ENCODE measurements at regions not wholly inside any gene's neighbourhood (a gene's known extent, or its start where the extent isn't known, plus 50 kb on each side); places are given as distances from the start of the nearest gene placed in this dataset.

DNA sequence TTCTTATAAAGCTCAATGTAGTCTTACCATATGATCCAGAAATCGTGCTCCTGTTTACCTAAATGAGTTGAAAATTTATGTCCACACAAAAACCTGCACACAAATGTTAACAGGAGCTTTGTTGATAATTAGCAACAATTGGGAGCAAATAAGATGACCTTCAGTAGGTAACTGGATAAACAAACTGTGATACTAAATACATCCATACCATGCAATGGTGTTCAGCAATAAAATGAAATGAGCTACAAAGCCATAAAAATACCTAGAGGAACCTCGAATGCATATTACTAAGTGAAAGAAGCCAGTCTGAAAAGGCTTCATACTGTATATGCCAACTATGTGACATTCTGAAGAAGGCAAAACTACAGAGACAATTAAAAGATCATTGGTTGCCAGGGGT is 185.6 kb upstream of the HNRNPA3 start:
- DNase-seq (ENCODE audit: low read depth in 4 of 4, low spot score in 3 of 4), result no peak

- no peak for DNase-seq (ENCODE audit: low read depth in 4 of 4, low spot score in 3 of 4)
Observed at GRCh38 chr2:177028296-177028695, 184.3 kb upstream of the HNRNPA3 start.

- no peak for DNase-seq (ENCODE audit: low read depth in 4 of 4, low spot score in 3 of 4)
Observed at GRCh38 chr2:177029075-177029474, 183.5 kb upstream of the HNRNPA3 start.

DNA sequence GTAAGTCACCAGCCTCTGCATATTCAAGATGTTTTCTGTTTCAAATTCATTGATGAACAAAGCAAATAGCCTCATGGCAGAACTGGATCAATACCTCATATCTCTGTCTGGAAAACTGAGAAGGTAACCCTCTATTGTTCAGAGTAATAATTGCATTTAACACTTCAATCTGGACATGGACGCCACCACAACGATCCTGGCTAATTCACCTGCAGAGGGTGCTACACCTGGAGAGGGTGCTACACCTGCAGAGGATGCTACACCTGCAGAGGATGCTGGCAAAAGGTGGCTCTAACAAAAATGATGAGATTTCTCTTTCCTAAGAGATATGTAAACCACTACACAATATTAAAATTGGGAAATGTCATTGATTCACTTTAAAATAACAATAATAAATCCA is 183.1 kb upstream of the HNRNPA3 start:
- DNase-seq (ENCODE audit: low read depth in 4 of 4, low spot score in 3 of 4), result no peak

DNA sequence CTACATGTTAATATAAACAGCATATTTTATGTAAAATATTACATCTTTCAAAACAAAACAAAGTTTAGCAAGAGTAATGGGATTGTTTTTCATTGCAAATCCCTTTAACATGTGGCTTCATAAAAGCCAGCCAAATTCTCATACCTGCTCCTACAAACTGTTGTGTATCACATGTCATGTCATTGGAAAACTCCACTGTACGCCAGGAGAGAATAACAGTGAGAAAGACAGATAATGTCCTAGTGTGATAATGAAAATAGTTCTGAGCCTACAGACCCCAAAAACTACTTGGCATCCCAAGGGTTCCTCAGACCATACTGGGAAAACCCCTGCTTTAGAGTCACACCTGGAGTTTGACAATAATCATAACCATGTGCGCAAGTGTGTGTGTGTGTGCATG is 182.7 kb upstream of the HNRNPA3 start:
- DNase-seq (ENCODE audit: low read depth in 4 of 4, low spot score in 3 of 4), result no peak

- DNase-seq (ENCODE audit: low read depth in 4 of 4, low spot score in 3 of 4), result no peak
Observed at GRCh38 chr2:177030451-177031105, 182.0 kb upstream of the HNRNPA3 start.

DNA sequence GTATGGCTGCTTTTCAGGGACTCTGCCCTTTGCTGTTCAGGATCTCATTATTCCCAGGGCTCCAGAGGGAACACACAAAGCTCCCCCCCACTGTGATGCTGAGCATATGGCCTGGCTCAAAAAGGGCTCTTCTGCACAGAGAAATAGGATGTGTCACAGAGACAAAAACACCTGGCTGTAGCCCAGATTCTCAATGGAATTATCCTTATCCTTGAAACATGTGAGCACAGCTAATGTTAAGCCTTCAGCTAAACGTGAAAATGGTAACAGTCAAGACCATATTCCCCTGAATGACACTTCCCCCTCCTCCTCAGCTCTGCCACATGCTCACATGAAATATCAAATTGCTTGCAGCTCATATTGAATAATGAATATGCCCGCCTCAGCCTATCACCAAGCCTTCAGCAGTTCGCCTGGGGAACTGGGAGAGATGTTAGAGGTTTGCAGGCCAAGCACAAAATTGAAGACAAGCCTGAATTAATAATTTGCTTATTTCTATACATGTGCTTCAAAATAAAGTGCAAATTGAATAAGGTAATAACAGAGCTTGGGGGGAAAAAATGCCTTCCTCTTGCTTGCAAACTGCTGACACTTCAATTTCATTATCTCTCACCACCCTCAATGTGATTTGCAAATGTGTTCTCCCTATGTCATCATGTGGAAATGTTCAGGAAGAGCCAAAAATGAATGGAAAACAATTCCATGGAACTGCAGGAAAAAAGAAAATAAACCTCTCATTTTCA is 181.0 kb upstream of the HNRNPA3 start:
- no peak for DNase-seq (ENCODE audit: low read depth in 4 of 4, low spot score in 3 of 4)

DNA sequence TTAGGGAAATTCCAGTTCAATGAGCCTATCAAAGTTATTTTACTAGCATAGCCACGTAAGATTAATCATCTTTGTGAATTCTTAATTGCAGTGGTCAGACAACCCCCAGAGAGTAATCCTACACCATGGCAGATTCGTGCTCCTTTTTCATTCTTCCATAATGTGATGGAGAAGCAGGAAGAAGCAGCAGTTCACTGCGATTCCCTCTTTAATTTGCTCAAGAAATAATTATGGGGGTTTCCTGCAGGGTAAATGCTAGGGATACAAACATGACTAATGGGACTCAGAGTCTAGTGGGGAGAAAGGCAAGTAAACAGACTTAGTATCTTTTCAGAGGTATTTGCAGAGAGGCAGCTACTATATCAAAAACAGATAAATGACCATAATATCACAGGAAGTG is 175.8 kb upstream of the HNRNPA3 start:
- DNase-seq (ENCODE audit: low read depth in 4 of 4, low spot score in 3 of 4), result no peak

- no peak for DNase-seq (ENCODE audit: low read depth in 4 of 4, low spot score in 3 of 4)
Observed at GRCh38 chr2:177037569-177037968, 175.0 kb upstream of the HNRNPA3 start.

- DNase-seq (ENCODE audit: low read depth in 4 of 4, low spot score in 3 of 4), result no peak
Observed at GRCh38 chr2:177038787-177039484, 173.7 kb upstream of the HNRNPA3 start.

GRCh38 chr2:177042311-177042710 is 170.3 kb upstream of the HNRNPA3 start:
- DNase-seq (ENCODE audit: low read depth in 4 of 4, low spot score in 3 of 4), result no peak

DNA sequence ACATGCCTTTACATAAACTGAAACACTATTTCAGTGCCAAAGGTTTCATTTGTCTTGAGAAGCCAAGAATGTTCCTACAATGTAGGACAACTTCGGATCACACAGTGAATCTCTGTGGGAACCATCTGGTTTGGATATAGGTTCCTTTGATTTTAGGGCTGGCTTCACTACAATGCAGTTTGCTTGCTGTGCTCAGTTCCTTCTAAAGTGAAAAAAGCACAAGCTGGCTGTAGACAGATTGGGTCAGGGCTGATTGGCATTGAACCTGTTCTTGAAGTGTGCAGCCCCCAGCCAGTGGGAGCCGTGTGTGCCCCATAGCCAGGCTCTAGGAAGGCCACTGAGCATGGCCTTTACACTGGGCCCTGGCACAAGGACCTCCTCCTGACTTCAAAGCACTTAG is 167.9 kb upstream of the HNRNPA3 start:
- DNase-seq (ENCODE audit: low read depth in 4 of 4, low spot score in 3 of 4), result no peak

DNA sequence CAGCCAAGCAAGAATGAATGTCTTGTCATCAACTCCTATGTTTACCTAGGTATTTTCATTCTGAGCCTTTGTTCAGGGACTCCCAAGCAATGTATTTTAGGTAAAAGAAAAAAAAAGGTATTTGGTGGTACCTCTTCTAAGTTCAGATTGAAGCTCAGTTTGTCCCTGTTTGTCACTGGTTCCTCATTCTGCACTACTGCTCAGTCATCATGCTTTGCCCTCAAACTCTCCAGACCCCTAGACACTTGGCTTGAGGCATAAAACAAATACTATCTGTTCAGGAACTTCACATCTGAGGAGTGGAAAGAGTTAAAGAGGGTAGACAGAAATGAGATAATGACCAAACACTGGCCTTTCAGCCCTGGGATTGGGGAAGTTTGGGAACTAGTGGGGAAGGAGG is 163.6 kb upstream of the HNRNPA3 start:
- no peak for DNase-seq (ENCODE audit: low read depth in 4 of 4, low spot score in 3 of 4)

DNA sequence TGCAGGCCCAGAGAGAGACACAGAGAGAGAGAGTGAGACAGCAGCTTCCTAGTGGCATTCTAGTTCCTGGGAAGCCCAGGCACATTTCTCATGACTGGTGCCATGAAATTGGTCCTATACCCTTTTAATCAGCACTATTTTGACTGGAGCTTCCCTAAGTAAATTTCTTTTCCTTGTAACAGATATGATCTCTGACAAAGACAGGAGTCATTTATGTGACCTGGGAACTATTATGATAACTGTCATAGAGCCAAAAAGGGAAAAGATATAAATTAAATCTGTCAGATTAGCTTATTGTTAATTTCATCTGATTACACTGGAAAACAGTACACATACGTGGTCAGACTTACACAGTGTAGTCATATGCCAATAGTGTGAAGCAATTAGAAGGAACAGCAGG is 161.3 kb upstream of the HNRNPA3 start:
- no peak for DNase-seq (ENCODE audit: low read depth in 4 of 4, low spot score in 3 of 4)

DNA sequence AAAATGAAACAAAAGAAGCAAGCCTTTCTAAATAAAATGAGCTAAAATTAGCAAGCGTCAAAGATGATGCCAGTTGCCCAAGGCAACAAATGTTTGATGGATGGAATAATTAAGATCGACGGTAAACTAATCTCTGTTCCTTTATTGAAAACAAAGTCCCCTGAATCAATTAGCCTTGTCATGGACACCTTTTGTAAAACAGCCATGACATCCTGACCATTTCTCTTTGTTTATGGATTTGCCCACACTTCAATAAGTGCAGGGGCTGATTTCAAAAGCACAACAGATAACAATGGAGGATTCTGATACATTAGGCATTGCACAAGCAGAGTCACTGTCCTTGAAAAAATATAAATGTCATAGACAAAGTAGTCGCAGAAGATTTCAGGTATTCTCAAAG is 160.1 kb upstream of the HNRNPA3 start:
- DNase-seq (ENCODE audit: low read depth in 4 of 4, low spot score in 3 of 4), result no peak

- DNase-seq (ENCODE audit: low read depth in 4 of 4, low spot score in 3 of 4), result no peak
Observed at GRCh38 chr2:177053038-177053437, 159.6 kb upstream of the HNRNPA3 start.

DNA sequence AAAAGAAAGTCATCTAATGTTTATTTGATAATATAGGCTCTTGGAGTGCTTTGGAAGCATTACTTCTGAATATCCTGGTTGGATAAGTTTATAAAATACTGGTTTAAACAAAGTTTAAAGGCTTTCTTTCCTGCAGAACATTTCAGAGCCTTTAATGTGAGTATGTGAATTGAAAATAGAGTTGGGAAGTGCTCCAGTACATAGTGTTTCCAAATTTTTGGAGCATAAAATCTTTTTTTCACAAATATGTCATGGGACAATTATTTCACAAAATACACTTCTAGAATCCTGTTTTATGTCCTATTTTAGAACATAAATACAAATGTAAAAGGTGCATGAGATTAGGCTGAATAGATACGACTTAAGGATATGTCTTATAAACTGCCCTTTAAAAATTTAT is 158.9 kb upstream of the HNRNPA3 start:
- DNase-seq (ENCODE audit: low read depth in 4 of 4, low spot score in 3 of 4), result no peak

DNA sequence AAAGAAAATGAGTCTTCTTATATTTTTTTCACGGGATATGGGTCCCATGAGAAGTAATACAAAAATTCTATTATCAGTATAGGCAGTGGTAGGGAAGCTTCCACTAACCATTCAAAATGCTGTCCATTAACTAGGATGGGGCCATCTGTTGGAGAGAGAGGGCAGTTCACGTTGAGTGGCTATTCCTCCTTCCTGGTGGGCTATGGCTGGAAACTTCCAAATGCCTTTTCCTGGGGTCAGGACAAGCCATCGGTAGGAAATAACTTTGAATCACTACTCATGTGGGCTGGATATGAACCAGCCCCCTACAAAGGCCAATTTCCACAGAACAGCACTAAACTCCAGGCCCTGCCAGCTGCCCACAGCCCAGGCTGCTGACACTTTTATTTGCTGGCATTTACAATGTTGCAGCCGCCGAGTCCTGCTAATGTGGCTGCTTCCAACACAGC is 156.1 kb upstream of the HNRNPA3 start:
- no peak for DNase-seq (ENCODE audit: low read depth in 4 of 4, low spot score in 3 of 4)

GRCh38 chr2:177058747-177059146 is 153.8 kb upstream of the HNRNPA3 start:
- no peak for DNase-seq (ENCODE audit: low read depth in 4 of 4, low spot score in 3 of 4)

GRCh38 chr2:177059293-177059692 is 153.3 kb upstream of the HNRNPA3 start:
- no peak for DNase-seq (ENCODE audit: low read depth in 4 of 4, low spot score in 3 of 4)

DNA sequence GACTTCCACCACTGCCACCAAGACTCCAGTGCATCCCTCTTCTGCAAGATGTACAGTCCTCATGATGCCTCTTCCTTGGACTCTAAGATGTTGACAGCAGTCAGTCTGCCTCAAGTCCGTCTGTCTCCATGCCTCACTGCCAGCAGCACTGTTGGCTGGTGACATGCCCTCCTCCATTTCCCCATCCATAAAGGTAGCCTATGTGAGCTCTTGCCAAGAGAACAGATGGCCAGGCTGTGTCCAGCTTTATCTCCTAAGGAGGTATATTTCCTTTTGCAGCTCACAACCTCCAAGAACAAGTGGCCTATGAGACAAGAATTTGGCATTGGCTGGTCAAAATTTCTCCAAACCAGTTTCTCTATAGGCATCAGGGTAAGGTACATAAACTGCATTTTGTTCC is 149.3 kb upstream of the HNRNPA3 start:
- no peak for DNase-seq (ENCODE audit: low read depth in 4 of 4, low spot score in 3 of 4)

- DNase-seq (ENCODE audit: low read depth in 4 of 4, low spot score in 3 of 4), result no peak
Observed at GRCh38 chr2:177064422-177064821, 148.2 kb upstream of the HNRNPA3 start.

All from right renal pelvis (tissue), 4 donors.